Caco-2 (cell line): ENCODE measurements at regions not wholly inside any gene's neighbourhood (a gene's known extent, or its start where the extent isn't known, plus 50 kb on each side); places are given as distances from the start of the nearest gene placed in this dataset.

Source experiments
- BruUV-seq: library from RNA; stranded (reverse); fragments of 400-500 nt; replicated peaks from 2 replicates; lab custom pipeline; 2021; lab: Mats Ljungman, UMichigan
- CTCF ChIA-PET: fragments of 300-600 bp; sonication (Branson Sonifier 250); formaldehyde crosslinking; loops from one replicate; lab custom pipeline; 2022; ENCODE audit warnings: antibody characterized with exemption; lab: Charles Lee
- POLR2A ChIA-PET: fragments of 300-600 bp; sonication (Branson Sonifier 250); formaldehyde crosslinking; loops from one replicate; lab custom pipeline; 2022; ENCODE audit warnings: antibody characterized with exemption; lab: Charles Lee
- DNase-seq, 2 experiments: peaks; one replicate each; pipeline versions ENCODE4 v3.0.0 to v3.0.0-alpha.2; 2020 to 2022
- H3K27me3 ChIP-seq: replicated peaks from 2 replicates; pipeline ENCODE4 v1.6.0; 2011; ENCODE audit warnings: low read length; ENCODE audit not compliant: control insufficient read depth, insufficient read depth
- H3K36me3 ChIP-seq: 2 replicates; pipeline ENCODE4 v1.5.1; 2011; ENCODE audit warnings: low read length; ENCODE audit not compliant: control insufficient read depth, insufficient read depth
- H3K4me1 ChIP-seq: fragments of 250-450 bp; sonication (Bioruptor Pico); 2 replicates; pipeline ENCODE4 v1.5.1; 2020; ENCODE audit warnings: mild to moderate bottlenecking
- H3K4me3 ChIP-seq: 2 replicates; pipeline ENCODE4 v1.5.1; 2011; ENCODE audit warnings: low read depth, mild to moderate bottlenecking, control low read depth, low read length
- H3K9me3 ChIP-seq: fragments of 250-450 bp; sonication (Bioruptor Pico); 2 replicates; pipeline ENCODE4 v1.5.1; 2020; ENCODE audit warnings: mild to moderate bottlenecking, moderate library complexity
- H3K27ac Mint-ChIP-seq: one replicate; pipeline ENCODE4 v1.8.0; 2022; ENCODE audit warnings: mixed read lengths; ENCODE audit not compliant: unreplicated experiment
- H3K27me3 Mint-ChIP-seq: one replicate; pipeline ENCODE4 v1.8.0; 2022; ENCODE audit warnings: mixed read lengths; ENCODE audit not compliant: insufficient read depth, unreplicated experiment
- H3K36me3 Mint-ChIP-seq: one replicate; pipeline ENCODE4 v1.8.0; 2022; ENCODE audit warnings: mild to moderate bottlenecking, mixed read lengths; ENCODE audit not compliant: insufficient read depth, unreplicated experiment
- H3K4me1 Mint-ChIP-seq: one replicate; pipeline ENCODE4 v1.8.0; 2022; ENCODE audit warnings: low read depth, mixed read lengths; ENCODE audit not compliant: unreplicated experiment
- H3K4me3 Mint-ChIP-seq: one replicate; pipeline ENCODE4 v1.8.0; 2022; ENCODE audit warnings: mild to moderate bottlenecking, moderate library complexity, mixed read lengths; ENCODE audit not compliant: unreplicated experiment
- H3K9me3 Mint-ChIP-seq: one replicate; pipeline ENCODE4 v1.8.0; 2022; ENCODE audit warnings: mixed read lengths; ENCODE audit not compliant: unreplicated experiment
- CTCF ChIP-seq, 2 experiments: fragments of 200-600 bp in 1 of 2; IDR thresholded peaks; 1 replicate in 1 of 2; 2 replicates in 1 of 2; pipeline versions ENCODE4 v1.5.1 to v1.8.0; 2011 to 2022; ENCODE audit warnings: antibody characterized with exemption in 1 of 2, control low read depth in 1 of 2, inconsistent platforms in 1 of 2, low read depth in 1 of 2, low read length in 1 of 2, mild to moderate bottlenecking in 1 of 2, moderate library complexity in 1 of 2; ENCODE audit not compliant: insufficient read depth in 1 of 2, severe bottlenecking in 1 of 2, unreplicated experiment in 1 of 2
- intact Hi-C: fragments of 100-400 bp; cut with micrococcal nuclease; formaldehyde crosslinking; loops from one replicate; pipeline ENCODE4 v1.10.0; 2022; ENCODE audit not compliant: unreplicated experiment

- Histone ChIP-seq H3K9me3 (peaks cover 3% of the 10 kb centered on the region; the same call in 1 of the 2 replicates), H3K27me3 (no peaks in the 10 kb centered on the region), H3K4me3 (no peak overlapping the region), H3K36me3 (no peaks in the 10 kb centered on the region), H3K4me1 (no peaks in the 10 kb centered on the region)
- no TSS peak for BruUV-seq
- no peak overlapping the region for H3K27ac Mint-ChIP-seq
- TF ChIP-seq CTCF (IDR thresholded peaks at IDR 0.05; ENCODE audit: insufficient read depth in 1 of 2, low read depth in 1 of 2, low read length in 1 of 2, severe bottlenecking in 1 of 2, unreplicated experiment in 1 of 2), result no peak
- POLR2A ChIA-PET, result no interaction called here
- intact Hi-C loops, result no loop called here
- DNase-seq, result no peak
- no peak overlapping the region for H3K4me3 Mint-ChIP-seq
- H3K36me3 Mint-ChIP-seq, result no peaks in the 10 kb centered on the region
- peaks cover 7% of the 10 kb centered on the region for H3K4me1 Mint-ChIP-seq
- CTCF ChIA-PET, result no interaction called here
- H3K27me3 Mint-ChIP-seq, result no peaks in the 10 kb centered on the region
- no peaks in the 10 kb centered on the region for H3K9me3 Mint-ChIP-seq
Measured at GRCh38 chr2:136183097-136183496, 65.1 kb upstream of the CXCR4 start.

GRCh38 chr2:136182315-136182714, 64.4 kb upstream of the CXCR4 start:
- no peaks in the 10 kb centered on the region for H3K27me3 Mint-ChIP-seq
- no peaks in the 10 kb centered on the region for H3K4me1 ChIP-seq

GRCh38 chr2:136179602-136179975, 61.6 kb upstream of the CXCR4 start:
- no TSS peak for BruUV-seq

More at GRCh38 chr2:136182315-136182714, 64.4 kb upstream of the CXCR4 start:
- H3K27ac Mint-ChIP-seq, result no peak overlapping the region
- no TSS peak for BruUV-seq
- Histone ChIP-seq H3K36me3 (no peaks in the 10 kb centered on the region), H3K4me3 (no peak overlapping the region), H3K27me3 (no peaks in the 10 kb centered on the region), H3K9me3 (peaks cover 3% of the 10 kb centered on the region; the same call in 1 of the 2 replicates)
- peaks cover 8% of the 10 kb centered on the region for H3K4me1 Mint-ChIP-seq
- CTCF ChIA-PET, result no interaction called here
- no peak for TF ChIP-seq CTCF (IDR thresholded peaks at IDR 0.05; ENCODE audit: insufficient read depth in 1 of 2, low read depth in 1 of 2, low read length in 1 of 2, severe bottlenecking in 1 of 2, unreplicated experiment in 1 of 2)
- DNase-seq, result peak in 1 of 2 experiments; percentile 14
- H3K4me3 Mint-ChIP-seq, result no peak overlapping the region
- H3K9me3 Mint-ChIP-seq, result no peaks in the 10 kb centered on the region
- intact Hi-C loops, result no loop called here
- POLR2A ChIA-PET, result no interaction called here
- H3K36me3 Mint-ChIP-seq, result no peaks in the 10 kb centered on the region

More at GRCh38 chr2:136179602-136179975, 61.6 kb upstream of the CXCR4 start:
- Histone ChIP-seq H3K4me3 (no peak overlapping the region), H3K9me3 (no peaks in the 10 kb centered on the region; the same call in 1 of the 2 replicates), H3K36me3 (no peaks in the 10 kb centered on the region), H3K4me1 (no peaks in the 10 kb centered on the region), H3K27me3 (no peaks in the 10 kb centered on the region; the same call in 1 of the 2 replicates)
- H3K4me3 Mint-ChIP-seq, result no peak overlapping the region
- H3K27me3 Mint-ChIP-seq, result no peaks in the 10 kb centered on the region
- intact Hi-C loops, result no loop called here
- no peaks in the 10 kb centered on the region for H3K9me3 Mint-ChIP-seq
- DNase-seq, result no peak
- POLR2A ChIA-PET, result no interaction called here
- no peak for TF ChIP-seq CTCF (IDR thresholded peaks at IDR 0.05; ENCODE audit: insufficient read depth in 1 of 2, low read depth in 1 of 2, low read length in 1 of 2, severe bottlenecking in 1 of 2, unreplicated experiment in 1 of 2)
- H3K27ac Mint-ChIP-seq, result no peak overlapping the region
- CTCF ChIA-PET, result no interaction called here
- H3K4me1 Mint-ChIP-seq, result peaks cover 15% of the 10 kb centered on the region
- no peaks in the 10 kb centered on the region for H3K36me3 Mint-ChIP-seq
